ENCODE measurements at regions not wholly inside any gene's neighbourhood (a gene's known extent, or its start where the extent isn't known, plus 50 kb on each side); places are given as distances from the start of the nearest gene placed in this dataset.

DNA sequence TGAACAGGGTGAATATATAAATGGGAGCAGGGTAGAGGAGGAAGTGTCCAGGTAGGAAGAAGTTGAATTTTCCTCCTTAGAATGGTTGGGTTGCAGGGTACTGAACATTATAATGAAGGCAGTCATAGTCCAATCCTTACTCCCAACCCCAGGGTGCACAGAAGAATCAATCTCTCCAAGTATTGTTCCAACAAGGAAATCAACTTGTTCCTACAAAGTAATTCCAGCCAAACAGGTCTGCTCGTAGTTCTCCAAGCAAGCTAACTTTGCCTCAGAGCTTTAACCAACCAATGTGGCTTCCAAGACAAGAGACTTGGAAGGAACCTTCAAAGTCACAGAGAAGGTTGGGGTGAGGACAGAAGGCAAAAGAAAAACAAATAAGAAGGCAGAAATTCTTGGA lies 527.2 kb downstream of the MED13L start:
- TF ChIP-seq ZNF274 (IDR thresholded peaks at IDR 0.05; ENCODE audit: low read depth, low read length) (no peak), YY1 (IDR thresholded peaks at IDR 0.05; ENCODE audit: insufficient read depth, insufficient read length) (no peak), SUZ12 (IDR thresholded peaks at IDR 0.05; ENCODE audit: extremely low read depth, insufficient read depth, insufficient read length) (no peak)

Data from NT2/D1 (cell line).